Astrocyte (in vitro differentiated cells and primary cell): ENCODE measurements at regions not wholly inside any gene's neighbourhood (a gene's known extent, or its start where the extent isn't known, plus 50 kb on each side); places are given as distances from the start of the nearest gene placed in this dataset.

ENCODE experiments used
- EZH2 ChIP-seq: IDR thresholded peaks from 2 replicates; pipeline ENCODE4 v1.6.1; 2012; ENCODE audit warnings: mild to moderate bottlenecking, low read length, inconsistent platforms; ENCODE audit not compliant: insufficient read depth
- TF ChIP-seq, protein P1 (sequence below): IDR thresholded peaks from 2 replicates; pipeline ENCODE4 v1.5.1; 2011; ENCODE audit warnings: low read depth, mild to moderate bottlenecking, inconsistent platforms, low read length, moderate library complexity; ENCODE audit not compliant: insufficient read depth

DNA sequence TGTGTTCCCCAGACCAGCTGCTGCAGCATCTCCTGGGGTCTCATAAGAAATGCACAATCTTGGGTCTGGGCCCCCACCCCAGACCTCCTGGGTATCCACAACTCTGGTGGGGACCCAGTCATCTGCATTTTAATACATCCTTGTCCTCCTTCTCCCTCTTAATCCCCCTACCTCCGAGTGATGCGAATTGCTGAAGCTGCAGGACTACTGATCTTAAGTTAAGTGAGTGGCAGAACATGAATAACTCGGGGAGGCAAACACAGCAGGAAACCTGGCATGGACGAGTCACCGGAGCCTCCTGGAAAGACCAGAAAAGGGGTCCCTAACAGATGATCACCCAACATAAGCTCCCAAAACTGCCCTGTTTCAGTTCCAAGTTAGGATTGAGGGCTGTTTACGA lies 283.2 kb upstream of the MGAT5 start:
- TF ChIP-seq, protein P1, sequence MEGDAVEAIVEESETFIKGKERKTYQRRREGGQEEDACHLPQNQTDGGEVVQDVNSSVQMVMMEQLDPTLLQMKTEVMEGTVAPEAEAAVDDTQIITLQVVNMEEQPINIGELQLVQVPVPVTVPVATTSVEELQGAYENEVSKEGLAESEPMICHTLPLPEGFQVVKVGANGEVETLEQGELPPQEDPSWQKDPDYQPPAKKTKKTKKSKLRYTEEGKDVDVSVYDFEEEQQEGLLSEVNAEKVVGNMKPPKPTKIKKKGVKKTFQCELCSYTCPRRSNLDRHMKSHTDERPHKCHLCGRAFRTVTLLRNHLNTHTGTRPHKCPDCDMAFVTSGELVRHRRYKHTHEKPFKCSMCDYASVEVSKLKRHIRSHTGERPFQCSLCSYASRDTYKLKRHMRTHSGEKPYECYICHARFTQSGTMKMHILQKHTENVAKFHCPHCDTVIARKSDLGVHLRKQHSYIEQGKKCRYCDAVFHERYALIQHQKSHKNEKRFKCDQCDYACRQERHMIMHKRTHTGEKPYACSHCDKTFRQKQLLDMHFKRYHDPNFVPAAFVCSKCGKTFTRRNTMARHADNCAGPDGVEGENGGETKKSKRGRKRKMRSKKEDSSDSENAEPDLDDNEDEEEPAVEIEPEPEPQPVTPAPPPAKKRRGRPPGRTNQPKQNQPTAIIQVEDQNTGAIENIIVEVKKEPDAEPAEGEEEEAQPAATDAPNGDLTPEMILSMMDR = no peak
- TF ChIP-seq EZH2 = no peak
